ENCODE measurements at regions not wholly inside any gene's neighbourhood (a gene's known extent, or its start where the extent isn't known, plus 50 kb on each side); places are given as distances from the start of the nearest gene placed in this dataset.
"Not testable (repeated sequence)": the region's sequence is repeated elsewhere in the genome, so short reads cannot be mapped to it uniquely, and the experiment has no call there.

GRCh38 chr4:91653067-91653466 lies 650.7 kb upstream of the GRID2 start:
- CTCF ChIA-PET: no interaction called here
- POLR2A ChIA-PET: no interaction called here

- CTCF ChIA-PET: interaction anchor here (0.5 kb wide), 1 partner anchor 1438 kb away, joined by 3 read pairs; no protein-coding TSS in a partner anchor
These were observed 622.7 kb upstream of the GRID2 start for GRCh38 chr4:91681091-91681490.

GRCh38 chr4:91681544-91681943 lies 622.2 kb upstream of the GRID2 start:
- POLR2A ChIA-PET: no interaction called here
- CTCF ChIA-PET: no interaction called here

More at GRCh38 chr4:91681091-91681490, 622.7 kb upstream of the GRID2 start:
- POLR2A ChIA-PET: no interaction called here

- ChIA-PET CTCF (no interaction called here), POLR2A (no interaction called here)
These were observed 618.8 kb upstream of the GRID2 start for GRCh38 chr4:91684955-91685354.

GRCh38 chr4:91688413-91688812 lies 615.4 kb upstream of the GRID2 start:
- ChIA-PET CTCF (no interaction called here), POLR2A (no interaction called here)

GRCh38 chr4:91699691-91700090 lies 604.1 kb upstream of the GRID2 start:
- POLR2A ChIA-PET, CTCF ChIA-PET: not testable (repeated sequence)

- POLR2A ChIA-PET: no interaction called here
- CTCF ChIA-PET: no interaction called here
These were observed 573.9 kb upstream of the GRID2 start for GRCh38 chr4:91729851-91730250.

- ChIA-PET CTCF (no interaction called here), POLR2A (no interaction called here)
These were observed 569.1 kb upstream of the GRID2 start for GRCh38 chr4:91734682-91735081.

GRCh38 chr4:91738831-91739230 lies 564.9 kb upstream of the GRID2 start:
- POLR2A ChIA-PET, CTCF ChIA-PET: not testable (repeated sequence)

- ChIA-PET POLR2A (no interaction called here), CTCF (no interaction called here)
These were observed 557.2 kb upstream of the GRID2 start for GRCh38 chr4:91746551-91746950.

GRCh38 chr4:91751961-91752360 lies 551.8 kb upstream of the GRID2 start:
- ChIA-PET CTCF (no interaction called here), POLR2A (no interaction called here)

- ChIA-PET CTCF (no interaction called here), POLR2A (no interaction called here)
These were observed 549.0 kb upstream of the GRID2 start for GRCh38 chr4:91754716-91755115.

- CTCF ChIA-PET: no interaction called here
- POLR2A ChIA-PET: no interaction called here
These were observed 545.3 kb upstream of the GRID2 start for GRCh38 chr4:91758487-91758886.

GRCh38 chr4:91764085-91764484 lies 539.7 kb upstream of the GRID2 start:
- POLR2A ChIA-PET: no interaction called here
- CTCF ChIA-PET: no interaction called here

- POLR2A ChIA-PET: no interaction called here
- CTCF ChIA-PET: no interaction called here
These were observed 533.9 kb upstream of the GRID2 start for GRCh38 chr4:91769912-91770311.

GRCh38 chr4:91791631-91792030 lies 512.1 kb upstream of the GRID2 start:
- CTCF ChIA-PET, POLR2A ChIA-PET: not testable (repeated sequence)

GRCh38 chr4:91795947-91796346 lies 507.8 kb upstream of the GRID2 start:
- ChIA-PET POLR2A (no interaction called here), CTCF (no interaction called here)

- POLR2A ChIA-PET: no interaction called here
- CTCF ChIA-PET: no interaction called here
These were observed 491.4 kb upstream of the GRID2 start for GRCh38 chr4:91812319-91812718.

- ChIA-PET CTCF (no interaction called here), POLR2A (no interaction called here)
These were observed 479.0 kb upstream of the GRID2 start for GRCh38 chr4:91824773-91825172.

- POLR2A ChIA-PET: no interaction called here
- CTCF ChIA-PET: interaction anchor here (0.5 kb wide), 1 partner anchor 15 kb away, joined by 3 read pairs; no protein-coding TSS in a partner anchor
These were observed 477.6 kb upstream of the GRID2 start for GRCh38 chr4:91826186-91826585.

GRCh38 chr4:91827914-91828313 lies 475.9 kb upstream of the GRID2 start:
- ChIA-PET POLR2A (no interaction called here), CTCF (no interaction called here)

- POLR2A ChIA-PET: no interaction called here
- CTCF ChIA-PET: no interaction called here
These were observed 474.2 kb upstream of the GRID2 start for GRCh38 chr4:91829531-91829930.

- ChIA-PET POLR2A (no interaction called here), CTCF (no interaction called here)
These were observed 472.9 kb upstream of the GRID2 start for GRCh38 chr4:91830681-91831395.

Data from activated CD8-positive, alpha-beta memory T cell treated with anti-CD3 and anti-CD28 coated beads for 36 hours (primary cell).